ENCODE measurements at regions not wholly inside any gene's neighbourhood (a gene's known extent, or its start where the extent isn't known, plus 50 kb on each side); places are given as distances from the start of the nearest gene placed in this dataset.
"Not testable (repeated sequence)": the region's sequence is repeated elsewhere in the genome, so short reads cannot be mapped to it uniquely, and the experiment has no call there.

DNA sequence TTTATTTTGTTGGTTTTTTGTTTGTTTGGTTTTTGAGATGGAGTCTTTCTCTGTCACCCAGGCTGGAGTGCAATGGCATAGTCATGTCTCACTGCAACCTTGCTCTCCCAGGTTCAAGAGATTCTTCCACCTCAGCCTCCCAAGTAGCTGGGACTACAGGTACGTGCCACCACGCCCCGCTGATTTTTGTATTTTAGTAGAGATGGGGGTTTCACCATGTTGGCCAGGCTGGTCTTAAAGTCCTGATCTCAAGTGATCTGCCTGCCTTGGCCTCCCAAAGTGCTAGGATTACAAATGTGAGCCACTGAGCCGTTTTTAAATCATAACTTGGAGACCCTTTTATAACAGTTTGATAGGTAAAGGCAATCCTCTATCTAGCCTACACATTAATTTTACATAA is 95.9 kb upstream of the MIR17HG start:
- not testable (repeated sequence) for TF ChIP-seq NFE2L2 (conservative IDR thresholded peaks at IDR 0.05; ENCODE audit: low read length); ZNF302 (CRISPR knock-in tag; IDR thresholded peaks at IDR 0.05); CHD4 (IDR thresholded peaks at IDR 0.05; ENCODE audit: borderline replicate concordance); CTCF (IDR thresholded peaks at IDR 0.05); SREBF2 (IDR thresholded peaks at IDR 0.05); RCOR1 (IDR thresholded peaks at IDR 0.05; ENCODE audit: low read depth, low read length); NR3C1 (IDR thresholded peaks at IDR 0.05); FOSB (CRISPR knock-in tag; IDR thresholded peaks at IDR 0.05); ELK1 (IDR thresholded peaks at IDR 0.05; ENCODE audit: low read depth, low read length); POLR2A (IDR thresholded peaks at IDR 0.05; ENCODE audit: low read length); RNF2 (IDR thresholded peaks at IDR 0.05; ENCODE audit: borderline replicate concordance, low read depth); RAD21 (conservative IDR thresholded peaks at IDR 0.05 in 1 of 2, IDR thresholded peaks at IDR 0.05 in 1 of 2); CBX8 (IDR thresholded peaks at IDR 0.05)
